Central memory CD4-positive, alpha-beta T cell (primary cell): ENCODE measurements at regions not wholly inside any gene's neighbourhood (a gene's known extent, or its start where the extent isn't known, plus 50 kb on each side); places are given as distances from the start of the nearest gene placed in this dataset.
"Not testable (repeated sequence)": the region's sequence is repeated elsewhere in the genome, so short reads cannot be mapped to it uniquely, and the experiment has no call there.

Source experiments
- DNase-seq: peaks from one replicate; pipeline ENCODE4 v3.0.0; 2022

- no peak for DNase-seq
These were observed 1338.2 kb upstream of the GJE1 start for GRCh38 chr6:140794544-140794943.

- no peak for DNase-seq
These were observed 1342.6 kb upstream of the GJE1 start for GRCh38 chr6:140790109-140790508.

- no peak for DNase-seq
These were observed 1343.3 kb upstream of the GJE1 start for GRCh38 chr6:140789466-140789865.

- no peak for DNase-seq
These were observed 1346.8 kb upstream of the GJE1 start for GRCh38 chr6:140785926-140786325.

- no peak for DNase-seq
These were observed 1348.2 kb upstream of the GJE1 start for GRCh38 chr6:140784573-140784972.

GRCh38 chr6:140783504-140783903 is 1349.2 kb upstream of the GJE1 start:
- DNase-seq: not testable (repeated sequence)

GRCh38 chr6:140782941-140783340 is 1349.8 kb upstream of the GJE1 start:
- DNase-seq: no peak

- no peak for DNase-seq
These were observed 1352.6 kb upstream of the GJE1 start for GRCh38 chr6:140779991-140780596.

GRCh38 chr6:140779341-140779740 is 1353.4 kb upstream of the GJE1 start:
- DNase-seq: no peak

- DNase-seq: no peak
These were observed 1354.9 kb upstream of the GJE1 start for GRCh38 chr6:140777780-140778179.

- no peak for DNase-seq
These were observed 1357.7 kb upstream of the GJE1 start for GRCh38 chr6:140775061-140775460.

- no peak for DNase-seq
These were observed 1358.6 kb upstream of the GJE1 start for GRCh38 chr6:140774080-140774505.

- no peak for DNase-seq
These were observed 1359.4 kb upstream of the GJE1 start for GRCh38 chr6:140773276-140773675.

GRCh38 chr6:140772576-140772975 is 1360.1 kb upstream of the GJE1 start:
- DNase-seq: no peak

GRCh38 chr6:140768133-140768532 is 1364.6 kb upstream of the GJE1 start:
- DNase-seq: no peak

- no peak for DNase-seq
These were observed 1365.7 kb upstream of the GJE1 start for GRCh38 chr6:140766999-140767398.

- DNase-seq: no peak
These were observed 1374.4 kb upstream of the GJE1 start for GRCh38 chr6:140758169-140758877.

GRCh38 chr6:140752234-140752633 is 1377.8 kb upstream of the CITED2 start:
- no peak for DNase-seq

GRCh38 chr6:140747114-140747513 is 1372.7 kb upstream of the CITED2 start:
- no peak for DNase-seq

- no peak for DNase-seq
These were observed 1370.3 kb upstream of the CITED2 start for GRCh38 chr6:140744659-140745320.

- DNase-seq: no peak
These were observed 1361.8 kb upstream of the CITED2 start for GRCh38 chr6:140736231-140736630.

- DNase-seq: no peak
These were observed 1358.5 kb upstream of the CITED2 start for GRCh38 chr6:140732991-140733390.

GRCh38 chr6:140732155-140732554 is 1357.7 kb upstream of the CITED2 start:
- DNase-seq: no peak

GRCh38 chr6:140731741-140732140 is 1357.3 kb upstream of the CITED2 start:
- no peak for DNase-seq
